Colon (tissue), 2 donors: ENCODE measurements at regions not wholly inside any gene's neighbourhood (a gene's known extent, or its start where the extent isn't known, plus 50 kb on each side); places are given as distances from the start of the nearest gene placed in this dataset.
"Not testable (repeated sequence)": the region's sequence is repeated elsewhere in the genome, so short reads cannot be mapped to it uniquely, and the experiment has no call there.

ENCODE experiments used
- FAIRE-seq: peaks from 2 replicates; lab custom pipeline; 2012; peaks lifted over from hg19 to GRCh38; lab: Jason Lieb, UNC
- donor health status: control.
- donor health status: control.

GRCh38 chr6:165782812-165783211, 119.8 kb upstream of the PDE10A start:
- no peak for FAIRE-seq

- no peak for FAIRE-seq
Measured at GRCh38 chr6:165782134-165782533, 119.1 kb upstream of the PDE10A start.

- FAIRE-seq = no peak
Measured at GRCh38 chr6:165777680-165778079, 114.6 kb upstream of the PDE10A start.

GRCh38 chr6:165776691-165777090, 113.7 kb upstream of the PDE10A start:
- FAIRE-seq = no peak

GRCh38 chr6:165775721-165776120, 112.7 kb upstream of the PDE10A start:
- FAIRE-seq = no peak

- no peak for FAIRE-seq
Measured at GRCh38 chr6:165774903-165775601, 112.0 kb upstream of the PDE10A start.

- FAIRE-seq = no peak
Measured at GRCh38 chr6:165770397-165771082, 107.5 kb upstream of the PDE10A start.

- no peak for FAIRE-seq
Measured at GRCh38 chr6:165769884-165770283, 106.8 kb upstream of the PDE10A start.

- FAIRE-seq = no peak
Measured at GRCh38 chr6:165769401-165769800, 106.4 kb upstream of the PDE10A start.

- no peak for FAIRE-seq
Measured at GRCh38 chr6:165768961-165769360, 105.9 kb upstream of the PDE10A start.

- FAIRE-seq = no peak
Measured at GRCh38 chr6:165767228-165767627, 104.2 kb upstream of the PDE10A start.

GRCh38 chr6:165766457-165766856, 103.4 kb upstream of the PDE10A start:
- FAIRE-seq = no peak

GRCh38 chr6:165766026-165766425, 103.0 kb upstream of the PDE10A start:
- no peak for FAIRE-seq

- not testable (repeated sequence) for FAIRE-seq
Measured at GRCh38 chr6:165765256-165765655, 102.2 kb upstream of the PDE10A start.

- no peak for FAIRE-seq
Measured at GRCh38 chr6:165762876-165763275, 99.8 kb upstream of the PDE10A start.

GRCh38 chr6:165762125-165762524, 99.1 kb upstream of the PDE10A start:
- FAIRE-seq = no peak

GRCh38 chr6:165760803-165761185, 97.8 kb upstream of the PDE10A start:
- no peak for FAIRE-seq

GRCh38 chr6:165760126-165760802, 97.2 kb upstream of the PDE10A start:
- no peak for FAIRE-seq

- FAIRE-seq = no peak
Measured at GRCh38 chr6:165758441-165758840, 95.4 kb upstream of the PDE10A start.

GRCh38 chr6:165755583-165755982, 92.5 kb upstream of the PDE10A start:
- no peak for FAIRE-seq

- FAIRE-seq = no peak
Measured at GRCh38 chr6:165753506-165753905, 90.5 kb upstream of the PDE10A start.

- FAIRE-seq = no peak
Measured at GRCh38 chr6:165752451-165752850, 89.4 kb upstream of the PDE10A start.

- FAIRE-seq = no peak
Measured at GRCh38 chr6:165751486-165751885, 88.4 kb upstream of the PDE10A start.
